Keratinocyte (primary cell): ENCODE measurements at regions not wholly inside any gene's neighbourhood (a gene's known extent, or its start where the extent isn't known, plus 50 kb on each side); places are given as distances from the start of the nearest gene placed in this dataset.

Experiments
- DNase-seq: peaks from one replicate; pipeline ENCODE4 v3.0.0-alpha.2; 2011; ENCODE audit warnings: low read depth, missing footprints, low spot score
- FAIRE-seq: peaks from 2 replicates; lab custom pipeline; 2011; peaks lifted over from hg19 to GRCh38; lab: Jason Lieb, UNC
- H2AFZ ChIP-seq: 2 replicates; pipeline ENCODE4 v1.6.0; 2012; ENCODE audit warnings: low read length, control low read depth, inconsistent platforms; ENCODE audit not compliant: control insufficient read depth
- H3K27ac ChIP-seq: 2 replicates; pipeline ENCODE4 v1.5.1; 2011; ENCODE audit warnings: low read length; ENCODE audit not compliant: control insufficient read depth, insufficient read depth
- H3K27me3 ChIP-seq: 3 replicates; pipeline ENCODE4 v1.6.0; 2011; ENCODE audit warnings: low read length; ENCODE audit not compliant: control insufficient read depth, insufficient read depth; ENCODE audit errors: extremely low read depth
- H3K36me3 ChIP-seq, 2 experiments: 2 replicates in 1 of 2; 3 replicates in 1 of 2; pipeline ENCODE4 v1.5.1; 2011; ENCODE audit warnings: low read length in 2 of 2, mild to moderate bottlenecking in 1 of 2; ENCODE audit not compliant: control insufficient read depth in 2 of 2, insufficient read depth in 2 of 2; ENCODE audit errors: extremely low read depth in 1 of 2
- H3K4me1 ChIP-seq: 3 replicates; pipeline ENCODE4 v1.5.1; 2011; ENCODE audit warnings: low read length; ENCODE audit not compliant: control insufficient read depth, insufficient read depth; ENCODE audit errors: extremely low read depth
- H3K4me2 ChIP-seq: 3 replicates; pipeline ENCODE4 v1.6.0; 2011; ENCODE audit warnings: low read depth, low read length; ENCODE audit not compliant: control insufficient read depth, insufficient read depth; ENCODE audit errors: extremely low read depth
- H3K4me3 ChIP-seq, 3 experiments: fragments of 200-600 bp in 1 of 3; sonication (generic) in 1 of 3; 2 replicates in 2 of 3; 3 replicates in 1 of 3; pipeline ENCODE4 v1.5.1; 2011 to 2016; ENCODE audit warnings: low read length in 3 of 3, mild to moderate bottlenecking in 3 of 3, control low read depth in 2 of 3, inconsistent platforms in 1 of 3, low read depth in 1 of 3, mixed read lengths in 1 of 3, mixed run types in 1 of 3, moderate library complexity in 1 of 3; ENCODE audit not compliant: control insufficient read depth in 2 of 3, insufficient read depth in 2 of 3; ENCODE audit errors: extremely low read depth in 1 of 3
- H3K79me2 ChIP-seq: 2 replicates; pipeline ENCODE4 v1.6.0; 2012; ENCODE audit warnings: low read length; ENCODE audit not compliant: control insufficient read depth, insufficient read depth
- H3K9ac ChIP-seq: 3 replicates; pipeline ENCODE4 v1.6.0; 2011; ENCODE audit warnings: low read length; ENCODE audit not compliant: control insufficient read depth, insufficient read depth; ENCODE audit errors: extremely low read depth
- H3K9me1 ChIP-seq: 3 replicates; pipeline ENCODE4 v1.6.0; 2011; ENCODE audit warnings: low read length; ENCODE audit not compliant: control insufficient read depth, insufficient read depth; ENCODE audit errors: extremely low read depth
- H3K9me3 ChIP-seq: 2 replicates; pipeline ENCODE4 v1.5.1; 2012; ENCODE audit warnings: low read depth, low read length; ENCODE audit not compliant: control insufficient read depth
- H4K20me1 ChIP-seq: 3 replicates; pipeline ENCODE4 v1.6.0; 2011; ENCODE audit warnings: low read length; ENCODE audit not compliant: control insufficient read depth, insufficient read depth; ENCODE audit errors: extremely low read depth
- EZH2 ChIP-seq: IDR thresholded peaks from one replicate; pipeline ENCODE4 v1.6.1; 2012; ENCODE audit warnings: inconsistent platforms, mild to moderate bottlenecking, low read length, moderate library complexity
- dilution Hi-C: fragments of 300-500 bp; cut with MboI; formaldehyde crosslinking; loops from one replicate; pipeline ENCODE4 v1.7.0; 2020; ENCODE audit warnings: low sequenced_read_pairs; ENCODE audit not compliant: extremely low pct_ligation_motif_present
- TF ChIP-seq, protein P1 (sequence below), 3 experiments: IDR thresholded peaks in 1 of 3; conservative IDR thresholded peaks in 1 of 3; optimal IDR thresholded peaks in 1 of 3; 2 replicates in 2 of 3; 3 replicates in 1 of 3; pipeline versions ENCODE3 to v1.5.1; 2011; ENCODE audit warnings: low read length in 3 of 3, mild to moderate bottlenecking in 3 of 3, moderate library complexity in 2 of 3, control low read depth in 1 of 3, inconsistent platforms in 1 of 3; ENCODE audit not compliant: insufficient read depth in 2 of 3; ENCODE audit errors: extremely low read depth in 1 of 3

- no peak overlapping the region for H3K9ac ChIP-seq
- no peaks in the 10 kb centered on the region for H4K20me1 ChIP-seq
- no peaks in the 10 kb centered on the region for H3K79me2 ChIP-seq
- no peak overlapping the region for H3K4me2 ChIP-seq
- no peaks in the 10 kb centered on the region for H3K36me3 ChIP-seq
- FAIRE-seq (no peak), DNase-seq (no peak)
- H3K9me3 ChIP-seq: no peaks in the 10 kb centered on the region
- no peak overlapping the region for H2AFZ ChIP-seq
- H3K4me3 ChIP-seq: no peak overlapping the region
- TF ChIP-seq EZH2: no peak
- H3K27ac ChIP-seq: no peak overlapping the region
- H3K4me1 ChIP-seq: no peaks in the 10 kb centered on the region
- no peaks in the 10 kb centered on the region for H3K27me3 ChIP-seq
- H3K9me1 ChIP-seq: no peaks in the 10 kb centered on the region
- dilution Hi-C loops: no loop called here
Observed at GRCh38 chr11:38723361-38723760, 2125.3 kb upstream of the RAG2 start.

GRCh38 chr11:38721586-38722315 is 2123.7 kb upstream of the RAG2 start:
- TF ChIP-seq, protein P1, sequence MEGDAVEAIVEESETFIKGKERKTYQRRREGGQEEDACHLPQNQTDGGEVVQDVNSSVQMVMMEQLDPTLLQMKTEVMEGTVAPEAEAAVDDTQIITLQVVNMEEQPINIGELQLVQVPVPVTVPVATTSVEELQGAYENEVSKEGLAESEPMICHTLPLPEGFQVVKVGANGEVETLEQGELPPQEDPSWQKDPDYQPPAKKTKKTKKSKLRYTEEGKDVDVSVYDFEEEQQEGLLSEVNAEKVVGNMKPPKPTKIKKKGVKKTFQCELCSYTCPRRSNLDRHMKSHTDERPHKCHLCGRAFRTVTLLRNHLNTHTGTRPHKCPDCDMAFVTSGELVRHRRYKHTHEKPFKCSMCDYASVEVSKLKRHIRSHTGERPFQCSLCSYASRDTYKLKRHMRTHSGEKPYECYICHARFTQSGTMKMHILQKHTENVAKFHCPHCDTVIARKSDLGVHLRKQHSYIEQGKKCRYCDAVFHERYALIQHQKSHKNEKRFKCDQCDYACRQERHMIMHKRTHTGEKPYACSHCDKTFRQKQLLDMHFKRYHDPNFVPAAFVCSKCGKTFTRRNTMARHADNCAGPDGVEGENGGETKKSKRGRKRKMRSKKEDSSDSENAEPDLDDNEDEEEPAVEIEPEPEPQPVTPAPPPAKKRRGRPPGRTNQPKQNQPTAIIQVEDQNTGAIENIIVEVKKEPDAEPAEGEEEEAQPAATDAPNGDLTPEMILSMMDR (optimal IDR thresholded peaks at IDR 0.05 in 1 of 3, IDR thresholded peaks at IDR 0.05 in 1 of 3, conservative IDR thresholded peaks at IDR 0.05 in 1 of 3; ENCODE audit: extremely low read depth in 1 of 3, insufficient read depth in 2 of 3, low read length in 3 of 3): no peak
- no peak for TF ChIP-seq EZH2
- no peak for DNase-seq
- Histone ChIP-seq H3K36me3 (no peaks in the 10 kb centered on the region), H3K9me1 (no peaks in the 10 kb centered on the region), H3K9ac (no peak overlapping the region), H3K4me1 (no peaks in the 10 kb centered on the region), H2AFZ (no peak overlapping the region), H3K4me3 (no peak overlapping the region), H3K27me3 (no peaks in the 10 kb centered on the region), H3K9me3 (no peaks in the 10 kb centered on the region), H3K4me2 (no peak overlapping the region), H4K20me1 (no peaks in the 10 kb centered on the region), H3K27ac (no peak overlapping the region), H3K79me2 (no peaks in the 10 kb centered on the region)
- dilution Hi-C loops: no loop called here
- FAIRE-seq: no peak

GRCh38 chr11:38718659-38719058 is 2120.6 kb upstream of the RAG2 start:
- FAIRE-seq (no peak), DNase-seq (no peak)
- Histone ChIP-seq H3K79me2 (no peaks in the 10 kb centered on the region), H3K36me3 (no peaks in the 10 kb centered on the region), H3K9me1 (no peaks in the 10 kb centered on the region), H3K4me1 (no peaks in the 10 kb centered on the region), H3K9ac (no peak overlapping the region), H3K27ac (no peak overlapping the region), H3K27me3 (no peaks in the 10 kb centered on the region), H3K4me2 (no peak overlapping the region), H4K20me1 (no peaks in the 10 kb centered on the region), H3K9me3 (no peaks in the 10 kb centered on the region), H3K4me3 (no peak overlapping the region), H2AFZ (no peak overlapping the region)
- TF ChIP-seq, protein P1 (optimal IDR thresholded peaks at IDR 0.05 in 1 of 3, IDR thresholded peaks at IDR 0.05 in 1 of 3, conservative IDR thresholded peaks at IDR 0.05 in 1 of 3; ENCODE audit: extremely low read depth in 1 of 3, insufficient read depth in 2 of 3, low read length in 3 of 3): no peak
- no peak for TF ChIP-seq EZH2
- dilution Hi-C loops: no loop called here
